NT2/D1 (cell line): ENCODE measurements at regions not wholly inside any gene's neighbourhood (a gene's known extent, or its start where the extent isn't known, plus 50 kb on each side); places are given as distances from the start of the nearest gene placed in this dataset.

Experiments
- YY1 ChIP-seq: IDR thresholded peaks from 2 replicates; pipeline ENCODE4 v1.6.1; 2011; ENCODE audit not compliant: insufficient read length, insufficient read depth
- ZNF274 ChIP-seq: IDR thresholded peaks from 2 replicates; pipeline ENCODE4 v1.6.1; 2011; ENCODE audit warnings: mild to moderate bottlenecking, low read depth, low read length

GRCh38 chrX:73916489-73916888 lies 64.0 kb upstream of the XIST start:
- TF ChIP-seq YY1 = no peak
- TF ChIP-seq ZNF274 = no peak
